OCI-LY3 (cell line): ENCODE measurements at regions not wholly inside any gene's neighbourhood (a gene's known extent, or its start where the extent isn't known, plus 50 kb on each side); places are given as distances from the start of the nearest gene placed in this dataset.

Experiments used
- H2AFZ ChIP-seq: fragments of 200-600, 300-600 bp; shearing (Covaris generic); 2 replicates; pipeline ENCODE4 v1.6.0; 2014; ENCODE audit warnings: antibody characterized with exemption, low read depth, low read length
- H3K27ac ChIP-seq: fragments of 200-600, 300-600 bp; sonication (generic); 2 replicates; pipeline ENCODE4 v1.5.1; 2014; ENCODE audit warnings: mild to moderate bottlenecking, low read length, moderate library complexity, mixed read lengths
- H3K27me3 ChIP-seq: fragments of 200-600, 300-600 bp; sonication (generic); 2 replicates; pipeline ENCODE4 v1.6.1; 2014; ENCODE audit warnings: low read depth, low read length, mixed read lengths
- H3K36me3 ChIP-seq: fragments of 200-600, 300-600 bp; sonication (generic); replicated peaks from 2 replicates; pipeline ENCODE3; 2014; ENCODE audit warnings: low read depth, low read length, mixed read lengths
- H3K4me1 ChIP-seq: fragments of 300-600, 200-600 bp; sonication (generic); 2 replicates; pipeline ENCODE4 v1.6.1; 2014; ENCODE audit warnings: low read length, mixed read lengths
- H3K4me2 ChIP-seq: fragments of 200-600, 300-600 bp; sonication (generic); 2 replicates; pipeline ENCODE4 v1.6.1; 2014; ENCODE audit warnings: low read length, mixed read lengths
- H3K4me3 ChIP-seq: fragments of 300-600, 200-600 bp; sonication (generic); 2 replicates; pipeline ENCODE4 v1.5.1; 2014; ENCODE audit warnings: antibody characterized with exemption, mild to moderate bottlenecking, low read length, moderate library complexity
- H3K79me2 ChIP-seq: fragments of 300-600, 200-600 bp; shearing (Covaris generic); 2 replicates; pipeline ENCODE4 v1.6.1; 2014; ENCODE audit warnings: mild to moderate bottlenecking, low read length, mixed read lengths
- H3K9ac ChIP-seq: fragments of 300-600, 200-600 bp; shearing (Covaris generic); 2 replicates; pipeline ENCODE4 v1.6.0; 2014; ENCODE audit warnings: mild to moderate bottlenecking, low read length, moderate library complexity
- H3K9me3 ChIP-seq: fragments of 200-600, 300-600 bp; shearing (Covaris generic); 2 replicates; pipeline ENCODE4 v1.6.1; 2014; ENCODE audit warnings: low read length, mixed read lengths; ENCODE audit not compliant: insufficient read depth
- H4K20me1 ChIP-seq: fragments of 200-600, 300-600 bp; sonication (generic); 2 replicates; pipeline ENCODE4 v1.6.1; 2016; ENCODE audit warnings: low read length, mixed read lengths; ENCODE audit not compliant: insufficient read depth
- EZH2phosphoT487 ChIP-seq: fragments of 200-600 bp; shearing (Covaris generic); IDR thresholded peaks from 2 replicates; pipeline ENCODE4 v1.6.1; 2018; ENCODE audit warnings: antibody characterized with exemption, mixed run types, low read depth
- TF ChIP-seq, protein P1 (sequence below): fragments of 200-600, 300-600 bp; sonication (generic); IDR thresholded peaks from 2 replicates; pipeline ENCODE4 v1.5.1; 2014; ENCODE audit warnings: antibody characterized with exemption, low read length, low read depth

- H4K20me1 ChIP-seq, result no peaks in the 10 kb centered on the region
- H3K4me1 ChIP-seq, result no peaks in the 10 kb centered on the region
- no peak overlapping the region for H2AFZ ChIP-seq
- H3K4me2 ChIP-seq, result no peak overlapping the region
- no peak overlapping the region for H3K27ac ChIP-seq
- no peaks in the 10 kb centered on the region for H3K79me2 ChIP-seq
- no peak overlapping the region for H3K9ac ChIP-seq
- TF ChIP-seq, protein P1, sequence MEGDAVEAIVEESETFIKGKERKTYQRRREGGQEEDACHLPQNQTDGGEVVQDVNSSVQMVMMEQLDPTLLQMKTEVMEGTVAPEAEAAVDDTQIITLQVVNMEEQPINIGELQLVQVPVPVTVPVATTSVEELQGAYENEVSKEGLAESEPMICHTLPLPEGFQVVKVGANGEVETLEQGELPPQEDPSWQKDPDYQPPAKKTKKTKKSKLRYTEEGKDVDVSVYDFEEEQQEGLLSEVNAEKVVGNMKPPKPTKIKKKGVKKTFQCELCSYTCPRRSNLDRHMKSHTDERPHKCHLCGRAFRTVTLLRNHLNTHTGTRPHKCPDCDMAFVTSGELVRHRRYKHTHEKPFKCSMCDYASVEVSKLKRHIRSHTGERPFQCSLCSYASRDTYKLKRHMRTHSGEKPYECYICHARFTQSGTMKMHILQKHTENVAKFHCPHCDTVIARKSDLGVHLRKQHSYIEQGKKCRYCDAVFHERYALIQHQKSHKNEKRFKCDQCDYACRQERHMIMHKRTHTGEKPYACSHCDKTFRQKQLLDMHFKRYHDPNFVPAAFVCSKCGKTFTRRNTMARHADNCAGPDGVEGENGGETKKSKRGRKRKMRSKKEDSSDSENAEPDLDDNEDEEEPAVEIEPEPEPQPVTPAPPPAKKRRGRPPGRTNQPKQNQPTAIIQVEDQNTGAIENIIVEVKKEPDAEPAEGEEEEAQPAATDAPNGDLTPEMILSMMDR, result no peak
- TF ChIP-seq EZH2phosphoT487, result no peak
- no peak overlapping the region for H3K4me3 ChIP-seq
- H3K9me3 ChIP-seq, result no peaks in the 10 kb centered on the region
- H3K27me3 ChIP-seq, result no peaks in the 10 kb centered on the region
- no peaks in the 10 kb centered on the region for H3K36me3 ChIP-seq
Observed at GRCh38 chr14:80146941-80147340, 64.4 kb downstream of the DIO2 start.

- no peaks in the 10 kb centered on the region for H4K20me1 ChIP-seq
- H3K27ac ChIP-seq, result no peak overlapping the region
- H3K4me2 ChIP-seq, result no peak overlapping the region
- no peaks in the 10 kb centered on the region for H3K36me3 ChIP-seq
- H3K9ac ChIP-seq, result no peak overlapping the region
- H3K4me1 ChIP-seq, result no peaks in the 10 kb centered on the region
- no peak overlapping the region for H3K4me3 ChIP-seq
- H3K27me3 ChIP-seq, result no peaks in the 10 kb centered on the region
- TF ChIP-seq, protein P1, result no peak
- TF ChIP-seq EZH2phosphoT487, result no peak
- no peak overlapping the region for H2AFZ ChIP-seq
- H3K79me2 ChIP-seq, result no peaks in the 10 kb centered on the region
- H3K9me3 ChIP-seq, result peaks cover 13% of the 10 kb centered on the region
Observed at GRCh38 chr14:80136358-80136757, 74.9 kb downstream of the DIO2 start.

DNA sequence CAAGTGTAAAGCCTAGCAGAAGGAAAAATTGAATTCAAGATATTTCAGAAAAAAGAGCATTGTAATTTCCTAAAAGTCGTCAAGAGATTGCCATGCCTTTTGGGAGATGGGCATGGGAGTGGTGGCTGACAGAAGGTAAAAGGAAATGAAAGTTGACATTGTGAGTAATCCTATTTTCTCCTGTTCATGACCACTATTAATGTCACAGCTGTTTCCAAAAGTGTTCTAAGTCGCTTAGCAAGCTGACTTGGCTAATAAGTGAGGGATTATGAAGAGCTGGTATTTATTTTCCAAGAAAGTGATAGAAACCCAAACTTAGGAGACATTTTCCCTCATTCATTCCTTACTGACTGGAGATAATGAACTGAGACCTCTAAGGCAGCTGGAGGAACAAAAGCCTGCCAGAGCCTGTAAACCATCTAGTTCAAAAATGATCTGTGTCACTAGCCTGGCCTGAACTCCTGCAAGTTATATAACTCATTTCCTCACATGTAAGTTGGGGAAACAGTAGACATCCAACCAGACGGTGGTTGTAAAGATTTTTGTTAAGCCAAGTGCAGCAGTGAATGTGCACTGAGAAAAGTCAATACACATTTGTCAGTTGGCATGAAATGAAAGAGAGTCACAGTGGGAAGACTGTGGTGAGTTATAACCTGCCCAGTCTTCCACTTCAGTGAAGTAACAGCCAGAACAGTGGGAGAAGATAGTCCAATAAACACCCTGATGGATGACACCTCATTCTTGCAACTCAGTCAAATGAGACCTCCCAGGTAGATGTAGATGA, 75.8 kb downstream of the DIO2 start:
- Histone ChIP-seq H2AFZ (no peak overlapping the region), H3K79me2 (no peaks in the 10 kb centered on the region), H3K9me3 (peaks cover 13% of the 10 kb centered on the region), H3K36me3 (no peaks in the 10 kb centered on the region), H3K4me2 (no peak overlapping the region), H3K27ac (no peak overlapping the region), H3K4me1 (no peaks in the 10 kb centered on the region), H3K27me3 (no peaks in the 10 kb centered on the region), H4K20me1 (no peaks in the 10 kb centered on the region), H3K4me3 (no peak overlapping the region), H3K9ac (no peak overlapping the region)
- no peak for TF ChIP-seq EZH2phosphoT487
- TF ChIP-seq, protein P1, result no peak

DNA sequence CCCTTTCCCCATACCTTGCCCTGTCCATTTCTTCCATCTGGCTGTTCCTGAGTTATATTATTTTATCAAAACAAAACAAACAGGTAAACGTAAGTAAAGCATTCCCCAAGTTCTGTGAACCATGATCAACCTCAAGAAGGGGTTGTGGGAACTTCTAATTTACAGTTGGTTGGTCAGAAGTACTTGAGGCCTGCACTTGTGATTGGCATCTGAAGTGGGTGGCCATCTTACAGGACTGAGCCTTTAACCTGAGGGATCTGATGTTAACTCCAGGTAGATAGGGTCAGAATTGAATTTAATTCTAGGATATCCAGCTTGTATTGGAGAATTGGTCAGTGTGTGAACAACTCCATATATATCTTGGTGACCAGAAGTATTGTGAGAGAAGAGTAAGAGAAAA, 77.0 kb downstream of the DIO2 start:
- H3K27me3 ChIP-seq, result no peaks in the 10 kb centered on the region
- H4K20me1 ChIP-seq, result no peaks in the 10 kb centered on the region
- H3K9ac ChIP-seq, result no peak overlapping the region
- H2AFZ ChIP-seq, result no peak overlapping the region
- H3K4me3 ChIP-seq, result no peak overlapping the region
- no peak overlapping the region for H3K27ac ChIP-seq
- no peaks in the 10 kb centered on the region for H3K4me1 ChIP-seq
- H3K4me2 ChIP-seq, result no peak overlapping the region
- TF ChIP-seq, protein P1, result no peak
- no peak for TF ChIP-seq EZH2phosphoT487
- peaks cover 13% of the 10 kb centered on the region for H3K9me3 ChIP-seq
- no peaks in the 10 kb centered on the region for H3K36me3 ChIP-seq
- no peaks in the 10 kb centered on the region for H3K79me2 ChIP-seq
